Astrocyte of the cerebellum (primary cell): ENCODE measurements at regions not wholly inside any gene's neighbourhood (a gene's known extent, or its start where the extent isn't known, plus 50 kb on each side); places are given as distances from the start of the nearest gene placed in this dataset.

Experiments
- DNase-seq: peaks from one replicate; pipeline ENCODE4 v3.0.0-alpha.2; 2011; ENCODE audit warnings: low read depth
- H3K4me3 ChIP-seq: 2 replicates; pipeline ENCODE4 v1.5.1; 2011; ENCODE audit warnings: mild to moderate bottlenecking, low read depth, low read length, moderate library complexity
- CTCF ChIP-seq: IDR thresholded peaks from 2 replicates; pipeline ENCODE4 v1.5.1; 2012; ENCODE audit warnings: low read length, low read depth, moderate library complexity, mild to moderate bottlenecking; ENCODE audit errors: missing control alignments
- in situ Hi-C: cut with HindIII; loops from 2 replicates; pipeline ENCODE4 v1.10.0; 2017; ENCODE audit warnings: low sequenced_read_pairs

- in situ Hi-C loops = no loop called here
- DNase-seq = no peak
Measured at GRCh38 chr3:171548917-171549316, 88.7 kb upstream of the TNIK start.

GRCh38 chr3:171543759-171544300, 83.6 kb upstream of the TNIK start:
- in situ Hi-C loops = no loop called here
- DNase-seq = no peak
- H3K4me3 ChIP-seq = no peak overlapping the region
- no peak for TF ChIP-seq CTCF

More at GRCh38 chr3:171548917-171549316, 88.7 kb upstream of the TNIK start:
- no peak overlapping the region for H3K4me3 ChIP-seq
- TF ChIP-seq CTCF = no peak

GRCh38 chr3:171542976-171543375, 82.8 kb upstream of the TNIK start:
- DNase-seq = no peak
- in situ Hi-C loops = no loop called here
- TF ChIP-seq CTCF = no peak
- no peak overlapping the region for H3K4me3 ChIP-seq

- DNase-seq = no peak
- in situ Hi-C loops = no loop called here
- H3K4me3 ChIP-seq = no peak overlapping the region
- TF ChIP-seq CTCF = no peak
Measured at GRCh38 chr3:171541647-171542046, 81.4 kb upstream of the TNIK start.

- in situ Hi-C loops = no loop called here
- H3K4me3 ChIP-seq = no peak overlapping the region
- DNase-seq = no peak
- TF ChIP-seq CTCF = no peak
Measured at GRCh38 chr3:171541181-171541580, 81.0 kb upstream of the TNIK start.

GRCh38 chr3:171535799-171536198, 75.6 kb upstream of the TNIK start:
- in situ Hi-C loops = no loop called here
- no peak for DNase-seq
- H3K4me3 ChIP-seq = no peak overlapping the region
- TF ChIP-seq CTCF = no peak

GRCh38 chr3:171535133-171535532, 74.9 kb upstream of the TNIK start:
- in situ Hi-C loops = no loop called here
- no peak for DNase-seq
- TF ChIP-seq CTCF = no peak
- H3K4me3 ChIP-seq = no peak overlapping the region
